ENCODE measurements at regions not wholly inside any gene's neighbourhood (a gene's known extent, or its start where the extent isn't known, plus 50 kb on each side); places are given as distances from the start of the nearest gene placed in this dataset.

GRCh38 chr4:111046811-111047210 is 423.9 kb upstream of the PITX2 start:
- TF ChIP-seq REST (IDR thresholded peaks at IDR 0.05; ENCODE audit: low read depth) (no peak), CREB1 (IDR thresholded peaks at IDR 0.05; ENCODE audit: low read depth) (no peak), MAX (IDR thresholded peaks at IDR 0.05) (no peak), EGR1 (IDR thresholded peaks at IDR 0.05) (no peak), ZBTB7A (IDR thresholded peaks at IDR 0.05; ENCODE audit: low read depth) (no peak), CEBPB (IDR thresholded peaks at IDR 0.05) (no peak), RAD21 (IDR thresholded peaks at IDR 0.05; ENCODE audit: low read depth) (no peak), TEAD4 (IDR thresholded peaks at IDR 0.05) (no peak), TAF1 (IDR thresholded peaks at IDR 0.05; ENCODE audit: low read depth) (no peak), NFIC (IDR thresholded peaks at IDR 0.05) (no peak)

All from Ishikawa (cell line).